Keratinocyte (primary cell): ENCODE measurements at regions not wholly inside any gene's neighbourhood (a gene's known extent, or its start where the extent isn't known, plus 50 kb on each side); places are given as distances from the start of the nearest gene placed in this dataset.

Experiments used
- DNase-seq: peaks from one replicate; pipeline ENCODE4 v3.0.0-alpha.2; 2011; ENCODE audit warnings: low read depth, missing footprints, low spot score
- FAIRE-seq: peaks from 2 replicates; lab custom pipeline; 2011; peaks lifted over from hg19 to GRCh38; lab: Jason Lieb, UNC
- H2AFZ ChIP-seq: 2 replicates; pipeline ENCODE4 v1.6.0; 2012; ENCODE audit warnings: low read length, control low read depth, inconsistent platforms; ENCODE audit not compliant: control insufficient read depth
- H3K27ac ChIP-seq: 2 replicates; pipeline ENCODE4 v1.5.1; 2011; ENCODE audit warnings: low read length; ENCODE audit not compliant: control insufficient read depth, insufficient read depth
- H3K27me3 ChIP-seq: 3 replicates; pipeline ENCODE4 v1.6.0; 2011; ENCODE audit warnings: low read length; ENCODE audit not compliant: control insufficient read depth, insufficient read depth; ENCODE audit errors: extremely low read depth
- H3K36me3 ChIP-seq, 2 experiments: 2 replicates in 1 of 2; 3 replicates in 1 of 2; pipeline ENCODE4 v1.5.1; 2011; ENCODE audit warnings: low read length in 2 of 2, mild to moderate bottlenecking in 1 of 2; ENCODE audit not compliant: control insufficient read depth in 2 of 2, insufficient read depth in 2 of 2; ENCODE audit errors: extremely low read depth in 1 of 2
- H3K4me1 ChIP-seq: 3 replicates; pipeline ENCODE4 v1.5.1; 2011; ENCODE audit warnings: low read length; ENCODE audit not compliant: control insufficient read depth, insufficient read depth; ENCODE audit errors: extremely low read depth
- H3K4me2 ChIP-seq: 3 replicates; pipeline ENCODE4 v1.6.0; 2011; ENCODE audit warnings: low read depth, low read length; ENCODE audit not compliant: control insufficient read depth, insufficient read depth; ENCODE audit errors: extremely low read depth
- H3K4me3 ChIP-seq, 3 experiments: fragments of 200-600 bp in 1 of 3; sonication (generic) in 1 of 3; 2 replicates in 2 of 3; 3 replicates in 1 of 3; pipeline ENCODE4 v1.5.1; 2011 to 2016; ENCODE audit warnings: low read length in 3 of 3, mild to moderate bottlenecking in 3 of 3, control low read depth in 2 of 3, inconsistent platforms in 1 of 3, low read depth in 1 of 3, mixed read lengths in 1 of 3, mixed run types in 1 of 3, moderate library complexity in 1 of 3; ENCODE audit not compliant: control insufficient read depth in 2 of 3, insufficient read depth in 2 of 3; ENCODE audit errors: extremely low read depth in 1 of 3
- H3K79me2 ChIP-seq: 2 replicates; pipeline ENCODE4 v1.6.0; 2012; ENCODE audit warnings: low read length; ENCODE audit not compliant: control insufficient read depth, insufficient read depth
- H3K9ac ChIP-seq: 3 replicates; pipeline ENCODE4 v1.6.0; 2011; ENCODE audit warnings: low read length; ENCODE audit not compliant: control insufficient read depth, insufficient read depth; ENCODE audit errors: extremely low read depth
- H3K9me1 ChIP-seq: 3 replicates; pipeline ENCODE4 v1.6.0; 2011; ENCODE audit warnings: low read length; ENCODE audit not compliant: control insufficient read depth, insufficient read depth; ENCODE audit errors: extremely low read depth
- H3K9me3 ChIP-seq: 2 replicates; pipeline ENCODE4 v1.5.1; 2012; ENCODE audit warnings: low read depth, low read length; ENCODE audit not compliant: control insufficient read depth
- H4K20me1 ChIP-seq: 3 replicates; pipeline ENCODE4 v1.6.0; 2011; ENCODE audit warnings: low read length; ENCODE audit not compliant: control insufficient read depth, insufficient read depth; ENCODE audit errors: extremely low read depth
- EZH2 ChIP-seq: IDR thresholded peaks from one replicate; pipeline ENCODE4 v1.6.1; 2012; ENCODE audit warnings: inconsistent platforms, mild to moderate bottlenecking, low read length, moderate library complexity
- dilution Hi-C: fragments of 300-500 bp; cut with MboI; formaldehyde crosslinking; loops from one replicate; pipeline ENCODE4 v1.7.0; 2020; ENCODE audit warnings: low sequenced_read_pairs; ENCODE audit not compliant: extremely low pct_ligation_motif_present
- TF ChIP-seq, protein P1 (sequence below), 3 experiments: IDR thresholded peaks in 1 of 3; conservative IDR thresholded peaks in 1 of 3; optimal IDR thresholded peaks in 1 of 3; 2 replicates in 2 of 3; 3 replicates in 1 of 3; pipeline versions ENCODE3 to v1.5.1; 2011; ENCODE audit warnings: low read length in 3 of 3, mild to moderate bottlenecking in 3 of 3, moderate library complexity in 2 of 3, control low read depth in 1 of 3, inconsistent platforms in 1 of 3; ENCODE audit not compliant: insufficient read depth in 2 of 3; ENCODE audit errors: extremely low read depth in 1 of 3

DNA sequence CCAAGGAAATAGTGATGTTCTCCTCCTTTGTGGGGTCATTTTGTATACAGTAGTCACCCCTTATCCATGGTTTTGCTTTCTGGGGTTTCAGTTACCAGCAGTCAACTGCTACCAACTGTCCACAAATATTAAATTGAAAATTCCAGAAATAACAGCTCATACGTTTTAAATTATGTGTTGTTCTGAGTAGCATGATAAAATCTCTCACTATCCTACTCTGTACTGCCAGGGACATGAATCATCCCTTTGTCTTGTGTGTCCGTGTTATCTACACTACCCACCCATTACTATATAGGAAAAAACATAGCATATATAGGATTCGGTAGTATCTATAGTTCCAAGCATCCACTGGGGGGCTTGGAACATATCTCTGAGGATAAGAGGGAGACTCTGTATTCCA, 120.9 kb upstream of the DCC start:
- Histone ChIP-seq H3K4me1 (no peaks in the 10 kb centered on the region), H2AFZ (no peak overlapping the region), H3K9me1 (no peaks in the 10 kb centered on the region), H3K4me2 (no peak overlapping the region), H3K79me2 (peaks cover 3% of the 10 kb centered on the region), H3K4me3 (no peak overlapping the region), H3K27me3 (no peaks in the 10 kb centered on the region), H3K27ac (no peak overlapping the region), H3K9me3 (no peaks in the 10 kb centered on the region), H3K36me3 (peaks cover 0 to 9% of the 10 kb centered on the region in 2 experiments), H4K20me1 (no peaks in the 10 kb centered on the region), H3K9ac (no peak overlapping the region)
- DNase-seq (no peak), FAIRE-seq (no peak)
- TF ChIP-seq, protein P1, sequence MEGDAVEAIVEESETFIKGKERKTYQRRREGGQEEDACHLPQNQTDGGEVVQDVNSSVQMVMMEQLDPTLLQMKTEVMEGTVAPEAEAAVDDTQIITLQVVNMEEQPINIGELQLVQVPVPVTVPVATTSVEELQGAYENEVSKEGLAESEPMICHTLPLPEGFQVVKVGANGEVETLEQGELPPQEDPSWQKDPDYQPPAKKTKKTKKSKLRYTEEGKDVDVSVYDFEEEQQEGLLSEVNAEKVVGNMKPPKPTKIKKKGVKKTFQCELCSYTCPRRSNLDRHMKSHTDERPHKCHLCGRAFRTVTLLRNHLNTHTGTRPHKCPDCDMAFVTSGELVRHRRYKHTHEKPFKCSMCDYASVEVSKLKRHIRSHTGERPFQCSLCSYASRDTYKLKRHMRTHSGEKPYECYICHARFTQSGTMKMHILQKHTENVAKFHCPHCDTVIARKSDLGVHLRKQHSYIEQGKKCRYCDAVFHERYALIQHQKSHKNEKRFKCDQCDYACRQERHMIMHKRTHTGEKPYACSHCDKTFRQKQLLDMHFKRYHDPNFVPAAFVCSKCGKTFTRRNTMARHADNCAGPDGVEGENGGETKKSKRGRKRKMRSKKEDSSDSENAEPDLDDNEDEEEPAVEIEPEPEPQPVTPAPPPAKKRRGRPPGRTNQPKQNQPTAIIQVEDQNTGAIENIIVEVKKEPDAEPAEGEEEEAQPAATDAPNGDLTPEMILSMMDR (optimal IDR thresholded peaks at IDR 0.05 in 1 of 3, IDR thresholded peaks at IDR 0.05 in 1 of 3, conservative IDR thresholded peaks at IDR 0.05 in 1 of 3; ENCODE audit: extremely low read depth in 1 of 3, insufficient read depth in 2 of 3, low read length in 3 of 3): no peak
- TF ChIP-seq EZH2: no peak
- dilution Hi-C loops: no loop called here

DNA sequence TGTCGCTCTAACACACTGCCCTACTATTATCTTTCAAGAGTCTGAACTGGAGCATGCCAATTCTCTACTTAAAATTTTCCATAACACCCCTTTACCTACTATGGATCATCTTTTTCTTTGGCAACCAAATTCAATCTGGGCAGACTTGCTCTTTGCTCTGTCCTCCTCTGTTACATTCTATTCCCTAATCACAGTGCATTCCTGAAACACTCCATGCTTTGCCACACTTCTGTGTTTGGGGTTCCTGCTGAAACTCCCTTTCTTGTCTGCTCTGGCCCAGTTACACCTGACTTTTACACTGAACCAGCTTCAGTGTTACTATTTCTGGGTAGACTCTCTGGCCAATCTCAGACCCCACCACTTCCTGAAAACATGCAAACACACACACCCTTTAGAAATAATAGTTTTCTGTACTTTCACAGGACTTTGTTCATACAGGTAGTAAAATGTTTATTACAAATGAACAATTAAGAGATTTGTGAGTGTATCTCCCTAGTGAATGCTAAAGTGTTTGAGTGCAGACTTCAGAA, 119.9 kb upstream of the DCC start:
- no peak for FAIRE-seq

More for the DNA sequence above, 119.9 kb upstream of the DCC start:
- Histone ChIP-seq H4K20me1 (no peaks in the 10 kb centered on the region), H3K4me3 (no peak overlapping the region), H3K27ac (no peak overlapping the region), H3K36me3 (peaks cover 0 to 11% of the 10 kb centered on the region in 2 experiments), H3K9me3 (no peaks in the 10 kb centered on the region), H2AFZ (no peak overlapping the region), H3K4me1 (no peaks in the 10 kb centered on the region), H3K79me2 (peaks cover 3% of the 10 kb centered on the region), H3K27me3 (no peaks in the 10 kb centered on the region), H3K4me2 (no peak overlapping the region), H3K9ac (no peak overlapping the region), H3K9me1 (no peaks in the 10 kb centered on the region)
- DNase-seq: no peak
- dilution Hi-C loops: no loop called here
- TF ChIP-seq, protein P1 (optimal IDR thresholded peaks at IDR 0.05 in 1 of 3, IDR thresholded peaks at IDR 0.05 in 1 of 3, conservative IDR thresholded peaks at IDR 0.05 in 1 of 3; ENCODE audit: extremely low read depth in 1 of 3, insufficient read depth in 2 of 3, low read length in 3 of 3): no peak
- TF ChIP-seq EZH2: no peak
